ENCODE measurements at regions not wholly inside any gene's neighbourhood (a gene's known extent, or its start where the extent isn't known, plus 50 kb on each side); places are given as distances from the start of the nearest gene placed in this dataset.

DNA sequence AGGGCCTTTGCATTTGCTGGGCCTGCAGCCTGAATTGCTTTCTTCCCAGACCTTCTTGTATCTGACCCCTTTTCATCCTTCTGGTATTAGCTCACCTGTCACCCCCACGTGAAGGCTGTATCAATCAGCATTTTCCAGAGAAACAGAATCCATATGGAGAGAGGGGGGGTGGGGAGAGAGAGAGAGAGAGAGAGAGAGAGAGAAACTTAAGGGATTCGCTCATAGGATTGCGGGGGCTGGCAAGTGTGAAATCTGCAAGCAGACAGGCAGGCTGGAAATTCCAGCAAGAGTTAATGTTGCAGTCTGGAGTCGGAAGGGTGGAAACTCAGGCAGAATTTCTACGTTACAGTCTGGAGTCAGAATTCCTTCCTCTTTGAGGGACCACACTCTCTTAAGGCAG is 410.7 kb upstream of the SULF2 start:
- Histone ChIP-seq H3K4me1 (ENCODE audit: control insufficient read depth, insufficient read depth, low read length) (no peaks in the 10 kb centered on the region), H3K4me3 (ENCODE audit: low read length) (no peak overlapping the region), H3K27me3 (ENCODE audit: control insufficient read depth, insufficient read depth, low read length) (no peaks in the 10 kb centered on the region), H3K27ac (ENCODE audit: low read length) (no peak overlapping the region), H3K36me3 (ENCODE audit: control insufficient read depth, insufficient read depth, low read length) (no peaks in the 10 kb centered on the region), H3K9me3 (ENCODE audit: control insufficient read depth, insufficient read depth, low read length) (no peaks in the 10 kb centered on the region)
- no peak for DNase-seq (ENCODE audit: low read depth, low spot score)
- WGBS (ENCODE audit: insufficient coverage, insufficient read length), result no CpG with 5 or more reads among the region's 5 CpGs

DNA sequence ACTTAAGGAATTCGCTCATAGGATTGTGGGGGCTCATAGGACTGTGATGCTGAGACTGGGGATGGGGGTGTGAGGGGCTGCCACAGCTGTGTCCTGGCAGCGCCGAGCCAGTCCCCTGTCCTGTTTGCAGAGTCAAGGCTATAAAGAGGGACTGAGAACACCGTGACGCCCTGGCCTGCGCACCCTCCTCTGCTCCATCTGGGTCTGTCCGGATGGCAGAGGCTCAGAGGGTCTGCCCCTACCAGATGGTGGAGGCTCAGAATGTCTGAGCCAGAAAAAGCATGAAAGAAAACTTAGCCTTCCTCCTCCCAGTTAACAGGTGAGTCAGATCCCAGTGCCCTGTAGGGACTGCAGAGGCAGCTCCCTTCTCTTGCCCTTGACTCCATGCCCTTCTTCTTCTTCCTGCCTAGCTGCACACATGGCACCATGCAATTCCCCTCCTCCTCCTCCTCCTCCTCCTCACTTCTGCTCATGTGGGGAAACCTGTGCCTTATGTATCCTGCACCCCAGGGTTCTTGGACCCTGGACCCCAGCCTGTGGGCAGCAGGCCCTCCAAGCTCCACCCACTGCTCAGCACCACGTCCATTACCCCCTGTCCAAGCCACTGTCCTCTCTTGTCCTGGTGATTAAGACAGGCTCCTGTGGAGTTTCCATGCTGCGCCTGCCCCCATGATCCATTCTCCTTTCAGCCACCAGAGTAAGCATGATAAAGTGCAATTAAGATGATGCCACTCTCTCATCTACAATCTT is 410.0 kb upstream of the SULF2 start:
- Histone ChIP-seq H3K4me1 (ENCODE audit: control insufficient read depth, insufficient read depth, low read length) (no peaks in the 10 kb centered on the region), H3K36me3 (ENCODE audit: control insufficient read depth, insufficient read depth, low read length) (no peaks in the 10 kb centered on the region), H3K27me3 (ENCODE audit: control insufficient read depth, insufficient read depth, low read length) (no peaks in the 10 kb centered on the region), H3K9me3 (ENCODE audit: control insufficient read depth, insufficient read depth, low read length) (no peaks in the 10 kb centered on the region), H3K4me3 (ENCODE audit: low read length) (no peak overlapping the region), H3K27ac (ENCODE audit: low read length) (no peak overlapping the region)
- WGBS (ENCODE audit: insufficient coverage, insufficient read length), result no CpG with 5 or more reads among the region's 9 CpGs
- DNase-seq (ENCODE audit: low read depth, low spot score), result no peak

DNA sequence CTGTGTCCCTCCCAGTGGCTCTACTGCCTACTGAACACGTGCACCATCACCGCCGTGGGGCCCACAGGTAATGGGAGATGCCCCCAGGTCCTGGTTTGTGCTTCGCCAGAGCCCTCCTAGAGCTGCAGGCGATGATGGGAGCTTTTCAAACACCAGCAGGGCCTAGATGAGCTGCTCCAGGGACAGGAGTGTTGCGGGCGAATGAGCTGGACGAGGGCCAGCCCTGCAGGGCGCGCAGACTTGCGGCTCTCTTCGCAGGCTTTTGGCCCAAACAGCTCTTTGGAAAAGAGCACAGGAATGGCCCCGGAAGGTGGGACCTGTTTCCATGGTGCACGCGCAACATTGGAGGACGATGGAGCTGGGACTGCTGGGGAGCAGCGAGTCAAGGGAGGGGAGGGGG is 409.3 kb upstream of the SULF2 start:
- H3K27ac ChIP-seq (ENCODE audit: low read length), result no peak overlapping the region
- H3K36me3 ChIP-seq (ENCODE audit: control insufficient read depth, insufficient read depth, low read length), result no peaks in the 10 kb centered on the region
- no CpG with 5 or more reads among the region's 17 CpGs for WGBS (ENCODE audit: insufficient coverage, insufficient read length)
- DNase-seq (ENCODE audit: low read depth, low spot score), result no peak
- H3K4me1 ChIP-seq (ENCODE audit: control insufficient read depth, insufficient read depth, low read length), result no peaks in the 10 kb centered on the region
- H3K27me3 ChIP-seq (ENCODE audit: control insufficient read depth, insufficient read depth, low read length), result no peaks in the 10 kb centered on the region
- no peak overlapping the region for H3K4me3 ChIP-seq (ENCODE audit: low read length)
- no peaks in the 10 kb centered on the region for H3K9me3 ChIP-seq (ENCODE audit: control insufficient read depth, insufficient read depth, low read length)

DNA sequence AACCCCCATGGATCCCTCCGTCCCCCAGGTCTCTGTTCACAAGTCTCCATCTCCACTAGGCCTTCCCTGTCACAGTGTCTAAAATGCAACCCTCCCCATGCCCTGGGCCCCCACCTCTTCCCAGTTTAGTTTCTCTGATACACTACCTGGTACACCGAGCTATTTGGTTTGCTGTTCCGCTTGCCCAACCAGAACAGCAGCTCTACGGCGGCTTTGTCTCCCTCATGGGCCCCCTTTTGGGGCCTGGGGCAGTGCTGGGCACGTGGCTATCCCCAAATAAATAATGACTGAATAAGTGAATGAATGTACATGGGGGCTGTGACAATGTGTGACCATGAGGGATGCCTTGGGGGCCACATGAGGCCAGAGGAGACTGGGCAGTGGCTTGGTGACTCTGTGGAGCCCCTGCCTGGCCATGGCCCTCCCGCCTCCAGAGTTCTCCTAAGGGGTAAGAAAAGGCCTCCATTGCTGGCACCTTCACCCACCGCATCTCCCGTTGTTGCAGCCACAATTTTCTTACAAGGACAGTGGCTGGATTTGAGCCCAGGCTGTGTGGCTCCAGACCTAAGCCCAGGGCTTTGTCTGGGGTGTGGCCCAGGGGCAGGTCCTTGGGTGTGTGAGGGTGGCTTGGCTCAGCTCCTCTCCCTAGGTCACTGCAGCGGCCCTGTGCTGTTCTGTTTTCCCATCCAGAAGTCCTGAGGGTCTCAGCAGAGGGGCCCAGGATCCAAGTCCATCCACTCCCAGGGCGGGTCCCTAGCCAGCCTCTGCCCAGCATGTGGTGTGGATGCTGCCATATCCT is 408.5 kb upstream of the SULF2 start:
- H3K36me3 ChIP-seq (ENCODE audit: control insufficient read depth, insufficient read depth, low read length), result no peaks in the 10 kb centered on the region
- no peak overlapping the region for H3K4me3 ChIP-seq (ENCODE audit: low read length)
- WGBS (ENCODE audit: insufficient coverage, insufficient read length), result no CpG with 5 or more reads among the region's 11 CpGs
- H3K4me1 ChIP-seq (ENCODE audit: control insufficient read depth, insufficient read depth, low read length), result no peaks in the 10 kb centered on the region
- no peak for DNase-seq (ENCODE audit: low read depth, low spot score)
- no peaks in the 10 kb centered on the region for H3K9me3 ChIP-seq (ENCODE audit: control insufficient read depth, insufficient read depth, low read length)
- H3K27ac ChIP-seq (ENCODE audit: low read length), result no peak overlapping the region
- H3K27me3 ChIP-seq (ENCODE audit: control insufficient read depth, insufficient read depth, low read length), result no peaks in the 10 kb centered on the region

DNA sequence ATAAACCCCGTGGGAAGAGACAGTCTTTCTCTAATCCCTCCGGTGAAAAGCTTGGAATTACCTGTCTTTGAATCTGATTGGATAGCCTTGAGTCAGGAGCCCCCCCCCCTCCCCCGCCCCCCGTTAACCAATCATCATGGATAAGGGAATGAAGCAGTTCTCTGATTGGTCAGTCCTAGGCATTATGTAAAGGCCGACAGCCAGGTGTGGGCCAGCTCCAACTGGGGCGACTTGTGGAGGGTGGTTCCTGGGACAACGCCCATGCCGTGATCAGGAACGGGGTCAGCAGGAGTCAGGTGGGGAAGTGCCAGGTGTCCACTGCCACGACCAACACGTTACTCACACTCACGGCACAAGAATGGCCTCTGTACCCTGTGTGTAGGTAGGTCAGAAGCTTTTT is 406.8 kb upstream of the SULF2 start:
- Histone ChIP-seq H3K27ac (ENCODE audit: low read length) (no peak overlapping the region), H3K4me1 (ENCODE audit: control insufficient read depth, insufficient read depth, low read length) (no peaks in the 10 kb centered on the region), H3K27me3 (ENCODE audit: control insufficient read depth, insufficient read depth, low read length) (no peaks in the 10 kb centered on the region), H3K9me3 (ENCODE audit: control insufficient read depth, insufficient read depth, low read length) (no peaks in the 10 kb centered on the region), H3K36me3 (ENCODE audit: control insufficient read depth, insufficient read depth, low read length) (no peaks in the 10 kb centered on the region), H3K4me3 (ENCODE audit: low read length) (no peak overlapping the region)
- no peak for DNase-seq (ENCODE audit: low read depth, low spot score)
- WGBS (ENCODE audit: insufficient coverage, insufficient read length), result no CpG with 5 or more reads among the region's 12 CpGs

DNA sequence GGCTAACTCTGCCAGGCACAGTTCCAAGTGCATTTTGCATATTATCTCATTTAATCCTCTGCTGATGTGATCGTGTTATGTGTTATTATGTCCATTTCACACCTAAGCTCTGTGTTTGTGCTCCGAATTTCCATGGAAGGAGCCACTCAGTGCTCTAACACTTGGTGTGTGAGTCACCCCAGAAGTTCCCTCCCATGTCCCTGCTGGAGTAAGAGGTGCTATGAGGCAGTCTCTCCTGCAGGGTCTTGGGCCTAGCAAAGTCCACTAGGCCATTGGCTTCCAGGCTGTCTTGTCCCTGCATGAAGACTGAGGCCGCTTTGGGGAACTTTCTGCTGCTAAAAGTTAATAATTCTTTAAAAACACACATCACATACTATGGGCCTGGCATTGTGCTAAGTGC is 405.9 kb upstream of the SULF2 start:
- H3K27ac ChIP-seq (ENCODE audit: low read length), result no peak overlapping the region
- DNase-seq (ENCODE audit: low read depth, low spot score), result no peak
- no peaks in the 10 kb centered on the region for H3K4me1 ChIP-seq (ENCODE audit: control insufficient read depth, insufficient read depth, low read length)
- H3K4me3 ChIP-seq (ENCODE audit: low read length), result no peak overlapping the region
- no peaks in the 10 kb centered on the region for H3K36me3 ChIP-seq (ENCODE audit: control insufficient read depth, insufficient read depth, low read length)
- H3K27me3 ChIP-seq (ENCODE audit: control insufficient read depth, insufficient read depth, low read length), result no peaks in the 10 kb centered on the region
- H3K9me3 ChIP-seq (ENCODE audit: control insufficient read depth, insufficient read depth, low read length), result no peaks in the 10 kb centered on the region
- no CpG with 5 or more reads among the region's 3 CpGs for WGBS (ENCODE audit: insufficient coverage, insufficient read length)

DNA sequence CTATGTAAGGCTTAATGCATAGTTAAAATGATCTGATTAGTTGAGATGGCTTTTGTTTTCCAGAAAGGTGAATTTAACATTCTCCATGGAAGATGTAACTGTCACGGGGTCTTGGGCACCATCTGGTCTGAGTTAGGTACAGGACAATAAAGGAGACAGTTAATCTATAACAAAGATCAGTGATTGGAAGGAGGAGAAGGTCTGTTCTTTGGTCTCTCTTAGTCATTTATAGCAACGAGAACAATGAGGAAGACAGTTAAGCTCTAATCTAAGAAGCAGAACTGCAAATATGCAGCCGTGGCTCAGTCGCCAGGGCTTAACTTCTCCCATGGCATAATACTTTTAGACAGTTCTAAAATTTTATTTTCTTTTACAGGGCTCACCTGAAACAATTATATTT is 405.5 kb upstream of the SULF2 start:
- no CpG with 5 or more reads among the region's 4 CpGs for WGBS (ENCODE audit: insufficient coverage, insufficient read length)
- Histone ChIP-seq H3K27me3 (ENCODE audit: control insufficient read depth, insufficient read depth, low read length) (no peaks in the 10 kb centered on the region), H3K4me1 (ENCODE audit: control insufficient read depth, insufficient read depth, low read length) (no peaks in the 10 kb centered on the region), H3K27ac (ENCODE audit: low read length) (no peak overlapping the region), H3K9me3 (ENCODE audit: control insufficient read depth, insufficient read depth, low read length) (no peaks in the 10 kb centered on the region), H3K36me3 (ENCODE audit: control insufficient read depth, insufficient read depth, low read length) (no peaks in the 10 kb centered on the region), H3K4me3 (ENCODE audit: low read length) (no peak overlapping the region)
- no peak for DNase-seq (ENCODE audit: low read depth, low spot score)

DNA sequence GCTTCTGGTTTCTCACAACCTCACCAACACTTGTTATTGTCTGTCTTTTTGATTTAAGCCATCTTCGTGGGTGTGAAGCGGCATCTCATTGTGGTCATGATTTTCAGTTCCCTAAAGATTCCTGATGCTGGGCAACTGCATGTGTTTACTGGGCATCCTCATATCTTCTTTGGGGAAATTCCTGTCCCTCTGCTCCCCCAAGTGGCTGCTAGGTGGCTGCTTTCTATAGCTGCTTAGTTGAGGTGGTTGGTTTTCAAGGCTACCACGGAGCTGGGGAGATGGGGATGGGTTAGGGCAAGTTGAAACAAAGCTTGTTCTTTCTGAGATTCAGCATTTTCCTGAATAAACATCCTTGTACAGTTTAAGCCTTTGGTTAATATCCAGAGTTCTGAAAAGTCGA is 403.9 kb upstream of the SULF2 start:
- H3K27me3 ChIP-seq (ENCODE audit: control insufficient read depth, insufficient read depth, low read length), result no peaks in the 10 kb centered on the region
- H3K4me1 ChIP-seq (ENCODE audit: control insufficient read depth, insufficient read depth, low read length), result no peaks in the 10 kb centered on the region
- no CpG with 5 or more reads among the region's 4 CpGs for WGBS (ENCODE audit: insufficient coverage, insufficient read length)
- peak; percentile 13 for DNase-seq (ENCODE audit: low read depth, low spot score)
- H3K27ac ChIP-seq (ENCODE audit: low read length), result no peak overlapping the region
- no peak overlapping the region for H3K4me3 ChIP-seq (ENCODE audit: low read length)
- H3K36me3 ChIP-seq (ENCODE audit: control insufficient read depth, insufficient read depth, low read length), result no peaks in the 10 kb centered on the region
- no peaks in the 10 kb centered on the region for H3K9me3 ChIP-seq (ENCODE audit: control insufficient read depth, insufficient read depth, low read length)

DNA sequence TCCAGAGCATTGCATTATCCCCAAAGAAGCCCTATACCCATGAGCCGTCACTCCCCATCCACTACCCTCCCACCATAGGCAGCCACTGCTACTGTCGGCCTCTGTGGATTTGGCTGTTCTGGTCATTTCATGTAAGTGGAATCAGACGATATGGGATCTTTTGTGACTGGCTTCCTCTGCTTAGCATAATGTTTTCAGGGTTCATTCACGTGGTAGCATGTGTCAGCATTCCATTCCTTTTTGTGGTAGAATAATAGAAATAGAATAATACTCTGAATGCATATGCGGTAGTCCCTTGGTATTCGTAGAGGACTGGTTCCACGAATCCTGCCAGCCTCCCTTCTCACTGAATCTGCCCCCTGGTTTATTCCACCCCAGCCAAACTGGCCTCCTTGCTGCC is 402.6 kb upstream of the SULF2 start:
- H3K9me3 ChIP-seq (ENCODE audit: control insufficient read depth, insufficient read depth, low read length), result no peaks in the 10 kb centered on the region
- no peak for DNase-seq (ENCODE audit: low read depth, low spot score)
- no peak overlapping the region for H3K4me3 ChIP-seq (ENCODE audit: low read length)
- WGBS (ENCODE audit: insufficient coverage, insufficient read length), result no CpG with 5 or more reads among the region's 7 CpGs
- H3K4me1 ChIP-seq (ENCODE audit: control insufficient read depth, insufficient read depth, low read length), result no peaks in the 10 kb centered on the region
- no peak overlapping the region for H3K27ac ChIP-seq (ENCODE audit: low read length)
- H3K27me3 ChIP-seq (ENCODE audit: control insufficient read depth, insufficient read depth, low read length), result no peaks in the 10 kb centered on the region
- no peaks in the 10 kb centered on the region for H3K36me3 ChIP-seq (ENCODE audit: control insufficient read depth, insufficient read depth, low read length)

DNA sequence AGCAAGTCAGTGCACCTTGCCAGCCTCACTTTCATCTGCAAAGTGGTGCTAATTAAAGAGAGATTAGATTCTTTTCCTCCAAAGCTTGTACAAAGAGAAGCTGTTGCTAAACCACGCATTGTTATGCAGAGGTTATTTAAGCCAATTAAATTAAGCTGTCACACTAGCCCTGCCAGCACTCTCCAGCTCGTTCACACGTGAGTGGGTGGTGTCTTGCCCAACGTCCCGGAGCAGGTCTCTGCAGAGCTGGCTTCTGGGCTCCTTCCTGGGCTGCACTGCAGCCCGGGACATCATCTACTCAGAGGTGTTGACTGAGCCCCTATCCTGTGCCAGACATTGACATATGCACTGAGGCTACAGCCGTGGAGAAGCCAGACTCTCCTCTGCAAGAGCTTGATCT is 401.6 kb upstream of the SULF2 start:
- no CpG with 5 or more reads among the region's 7 CpGs for WGBS (ENCODE audit: insufficient coverage, insufficient read length)
- Histone ChIP-seq H3K4me3 (ENCODE audit: low read length) (no peak overlapping the region), H3K27ac (ENCODE audit: low read length) (no peak overlapping the region), H3K27me3 (ENCODE audit: control insufficient read depth, insufficient read depth, low read length) (no peaks in the 10 kb centered on the region), H3K9me3 (ENCODE audit: control insufficient read depth, insufficient read depth, low read length) (no peaks in the 10 kb centered on the region), H3K4me1 (ENCODE audit: control insufficient read depth, insufficient read depth, low read length) (no peaks in the 10 kb centered on the region), H3K36me3 (ENCODE audit: control insufficient read depth, insufficient read depth, low read length) (no peaks in the 10 kb centered on the region)
- DNase-seq (ENCODE audit: low read depth, low spot score), result no peak

DNA sequence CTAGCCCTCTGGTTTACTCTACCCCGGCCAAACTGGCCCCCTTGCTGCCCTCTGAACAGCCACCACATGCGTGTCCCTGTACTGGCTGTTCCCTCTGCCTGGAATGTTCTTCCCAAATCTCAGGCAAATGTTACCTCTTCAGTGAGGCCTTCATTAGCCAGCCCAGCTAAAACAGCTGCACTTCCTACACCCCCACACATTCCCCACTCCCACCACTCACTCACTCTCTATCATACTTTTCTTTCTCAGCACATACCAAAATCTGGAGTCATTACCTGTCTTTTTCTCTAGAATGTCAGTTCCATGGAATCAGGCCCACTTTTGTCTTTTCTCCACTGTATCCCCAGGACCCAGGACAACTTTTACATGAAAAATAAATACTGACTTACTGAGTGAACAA is 401.2 kb upstream of the SULF2 start:
- Histone ChIP-seq H3K36me3 (ENCODE audit: control insufficient read depth, insufficient read depth, low read length) (no peaks in the 10 kb centered on the region), H3K27me3 (ENCODE audit: control insufficient read depth, insufficient read depth, low read length) (no peaks in the 10 kb centered on the region), H3K4me1 (ENCODE audit: control insufficient read depth, insufficient read depth, low read length) (no peaks in the 10 kb centered on the region), H3K4me3 (ENCODE audit: low read length) (no peak overlapping the region), H3K9me3 (ENCODE audit: control insufficient read depth, insufficient read depth, low read length) (no peaks in the 10 kb centered on the region), H3K27ac (ENCODE audit: low read length) (no peak overlapping the region)
- no peak for DNase-seq (ENCODE audit: low read depth, low spot score)
- no CpG with 5 or more reads among the region's 2 CpGs for WGBS (ENCODE audit: insufficient coverage, insufficient read length)
